GM20000 (cell line): ENCODE measurements at regions not wholly inside any gene's neighbourhood (a gene's known extent, or its start where the extent isn't known, plus 50 kb on each side); places are given as distances from the start of the nearest gene placed in this dataset.
A peak's percentile ranks its signal among the peaks of the same experiment; 100 is the strongest.

ENCODE experiments used
- DNase-seq: peaks from one replicate; pipeline ENCODE4 v3.0.0; 2012; ENCODE audit warnings: low spot score
- CTCF ChIP-seq: IDR thresholded peaks from 2 replicates; pipeline ENCODE4 v1.5.1; 2012; ENCODE audit warnings: mild to moderate bottlenecking, control low read depth; ENCODE audit errors: extremely low read depth, missing control alignments

- no peak for DNase-seq
- no peak for TF ChIP-seq CTCF
Observed at GRCh38 chr17:77379065-77379428, 238.3 kb downstream of the SEC14L1 start.

GRCh38 chr17:77379832-77380231, 239.1 kb downstream of the SEC14L1 start:
- TF ChIP-seq CTCF, result no peak
- no peak for DNase-seq

GRCh38 chr17:77380395-77381184, 239.8 kb downstream of the SEC14L1 start:
- DNase-seq, result no peak
- TF ChIP-seq CTCF, result no peak

- TF ChIP-seq CTCF, result no peak
- DNase-seq, result no peak
Observed at GRCh38 chr17:77381185-77381700, 240.5 kb downstream of the SEC14L1 start.

GRCh38 chr17:77381731-77382130, 241.0 kb downstream of the SEC14L1 start:
- no peak for TF ChIP-seq CTCF
- no peak for DNase-seq

- TF ChIP-seq CTCF, result no peak
- peak; percentile 61 for DNase-seq
Observed at GRCh38 chr17:77382356-77382911, 241.7 kb downstream of the SEC14L1 start.

- DNase-seq, result no peak
- TF ChIP-seq CTCF, result no peak
Observed at GRCh38 chr17:77382966-77383612, 242.3 kb downstream of the SEC14L1 start.
